ENCODE measurements at regions not wholly inside any gene's neighbourhood (a gene's known extent, or its start where the extent isn't known, plus 50 kb on each side); places are given as distances from the start of the nearest gene placed in this dataset.

DNA sequence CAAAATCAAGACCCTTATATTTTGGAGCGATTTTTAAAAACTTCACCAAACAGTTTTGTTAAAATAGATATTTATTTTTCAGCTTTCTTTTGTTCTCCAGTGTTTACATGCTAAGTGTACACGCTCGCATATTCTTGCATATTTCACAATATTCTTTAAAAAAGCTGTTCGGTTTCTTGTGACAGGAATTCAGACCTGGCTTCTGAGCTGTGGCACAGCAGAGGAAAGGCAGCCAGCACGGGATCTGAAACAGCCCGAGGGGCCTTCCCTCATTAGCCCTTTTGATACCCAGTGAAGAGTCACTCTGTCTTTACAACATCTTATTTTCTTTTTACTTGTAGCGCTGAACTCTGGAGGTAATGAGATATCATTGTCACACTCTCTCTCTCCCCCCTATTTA, 234.0 kb downstream of the B3GLCT start:
- Mint-ChIP-seq H3K4me1 (no peaks in the 10 kb centered on the region), H3K27me3 (peaks cover 8% of the 10 kb centered on the region), H3K9me3 (no peaks in the 10 kb centered on the region), H3K4me3 (no peak overlapping the region), H3K27ac (no peak overlapping the region)
- DNase-seq = no peak
- ATAC-seq = no peak

DNA sequence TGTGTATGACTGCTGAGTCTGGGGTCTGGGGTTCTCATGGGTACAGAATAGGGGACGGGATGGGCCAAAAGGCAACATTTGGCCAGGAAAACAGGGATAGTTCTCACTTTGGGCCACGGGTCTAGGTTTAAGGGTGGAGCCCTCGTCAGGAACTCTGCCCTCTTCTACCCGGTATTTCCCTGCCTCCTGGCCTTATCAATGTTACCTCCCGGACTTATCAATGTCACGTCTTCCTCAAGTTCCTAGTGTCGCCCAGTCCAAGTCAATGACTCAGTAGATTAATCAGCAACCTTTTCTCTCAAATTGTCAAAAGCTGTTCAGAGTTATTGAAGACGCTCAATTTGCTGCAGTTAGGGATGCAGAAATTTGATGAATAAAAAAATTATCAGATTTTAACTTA, 234.8 kb downstream of the B3GLCT start:
- no peaks in the 10 kb centered on the region for H3K4me1 Mint-ChIP-seq
- H3K9me3 Mint-ChIP-seq = no peaks in the 10 kb centered on the region
- no peak for DNase-seq
- H3K4me3 Mint-ChIP-seq = no peak overlapping the region
- no peak for ATAC-seq
- H3K27ac Mint-ChIP-seq = no peak overlapping the region
- H3K27me3 Mint-ChIP-seq = peaks cover 8% of the 10 kb centered on the region

DNA sequence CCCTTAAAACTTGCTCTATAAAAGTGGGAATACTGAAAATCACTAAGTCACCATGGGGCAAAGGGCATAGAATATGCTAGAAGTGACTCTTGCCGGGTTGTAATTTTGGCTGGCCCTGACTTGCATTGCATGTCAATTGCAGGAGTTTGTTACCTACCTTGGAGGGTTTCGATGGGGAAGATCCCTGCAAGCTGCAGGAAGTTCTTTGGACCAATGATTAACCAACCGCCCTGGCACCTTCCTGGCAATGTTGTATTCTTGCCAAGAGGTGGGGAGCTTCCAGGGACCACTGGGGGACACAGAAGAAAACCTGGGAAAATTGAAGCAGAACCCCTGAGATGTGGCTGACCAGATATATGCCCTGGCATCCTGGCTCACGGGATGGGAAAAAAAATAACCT, 235.8 kb downstream of the B3GLCT start:
- DNase-seq = no peak
- Mint-ChIP-seq H3K27ac (no peak overlapping the region), H3K4me3 (no peak overlapping the region), H3K9me3 (no peaks in the 10 kb centered on the region), H3K4me1 (no peaks in the 10 kb centered on the region), H3K27me3 (peaks cover 9% of the 10 kb centered on the region)
- no peak for ATAC-seq

DNA sequence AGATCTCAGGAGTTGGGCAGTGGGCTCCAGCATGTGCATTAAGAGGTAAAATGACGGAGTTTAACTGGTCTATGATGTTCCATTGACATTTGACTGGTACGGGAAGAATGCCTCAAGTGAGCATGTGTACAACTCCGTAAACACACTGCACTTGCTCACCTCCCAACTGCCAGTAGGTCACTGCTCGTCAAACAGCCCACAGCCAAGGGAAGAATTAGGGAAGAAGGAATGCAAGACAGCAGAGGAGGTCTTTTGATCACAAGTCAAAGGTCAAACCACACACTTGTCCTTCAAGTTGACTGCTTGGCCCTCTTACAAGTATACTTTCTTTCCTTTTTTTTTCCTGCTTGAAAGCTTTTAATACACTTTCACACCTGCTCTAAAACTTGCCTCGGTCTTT, 236.7 kb downstream of the B3GLCT start:
- no peak overlapping the region for H3K4me3 Mint-ChIP-seq
- DNase-seq = no peak
- H3K9me3 Mint-ChIP-seq = no peaks in the 10 kb centered on the region
- no peak for ATAC-seq
- peaks cover 18% of the 10 kb centered on the region for H3K27me3 Mint-ChIP-seq
- no peak overlapping the region for H3K27ac Mint-ChIP-seq
- H3K4me1 Mint-ChIP-seq = no peaks in the 10 kb centered on the region

DNA sequence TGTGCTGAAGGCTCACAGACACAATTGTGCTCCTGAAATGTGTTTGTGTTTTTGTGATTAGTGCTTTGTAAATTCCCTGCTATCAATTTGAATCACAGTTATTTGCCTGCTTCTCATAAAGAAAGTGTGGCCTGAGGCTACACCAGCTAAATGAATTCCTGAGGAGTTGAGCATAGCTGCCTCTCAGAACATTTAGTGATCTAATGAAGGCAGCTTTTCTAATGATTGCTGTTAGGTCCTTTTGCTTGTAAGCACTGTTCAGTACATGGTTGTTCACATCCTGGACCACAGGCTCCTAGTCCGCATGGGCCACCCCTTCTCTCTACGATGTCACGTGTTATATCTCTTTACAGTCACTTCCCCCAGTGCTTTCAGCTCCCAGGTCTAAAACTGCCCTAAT, 238.2 kb downstream of the B3GLCT start:
- H3K27ac Mint-ChIP-seq = no peak overlapping the region
- no peak for DNase-seq
- H3K4me1 Mint-ChIP-seq = no peaks in the 10 kb centered on the region
- H3K4me3 Mint-ChIP-seq = no peak overlapping the region
- no peaks in the 10 kb centered on the region for H3K9me3 Mint-ChIP-seq
- H3K27me3 Mint-ChIP-seq = peaks cover 25% of the 10 kb centered on the region
- no peak for ATAC-seq

DNA sequence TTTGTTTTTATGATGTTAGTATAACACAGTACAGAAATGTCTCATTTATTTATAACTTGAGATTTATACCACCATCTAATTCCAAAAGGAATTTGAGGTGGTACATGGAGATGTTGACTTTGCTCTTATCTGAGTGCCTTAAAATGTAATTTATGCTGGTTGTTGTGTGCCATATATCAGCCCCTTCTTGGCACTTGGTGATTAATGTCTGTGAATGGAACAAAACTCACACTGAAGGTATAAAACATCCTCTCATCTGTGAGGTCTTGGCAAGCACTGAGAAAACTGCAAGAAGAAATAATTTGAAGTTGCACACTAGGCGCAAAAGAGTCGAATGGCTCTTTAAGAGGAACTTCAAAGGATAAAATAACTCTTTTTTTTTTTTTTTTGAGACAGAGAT, 240.4 kb downstream of the B3GLCT start:
- Mint-ChIP-seq H3K4me3 (no peak overlapping the region), H3K27ac (no peak overlapping the region), H3K27me3 (peaks cover 34% of the 10 kb centered on the region), H3K4me1 (no peaks in the 10 kb centered on the region), H3K9me3 (no peaks in the 10 kb centered on the region)
- ATAC-seq (no peak), DNase-seq (no peak)

DNA sequence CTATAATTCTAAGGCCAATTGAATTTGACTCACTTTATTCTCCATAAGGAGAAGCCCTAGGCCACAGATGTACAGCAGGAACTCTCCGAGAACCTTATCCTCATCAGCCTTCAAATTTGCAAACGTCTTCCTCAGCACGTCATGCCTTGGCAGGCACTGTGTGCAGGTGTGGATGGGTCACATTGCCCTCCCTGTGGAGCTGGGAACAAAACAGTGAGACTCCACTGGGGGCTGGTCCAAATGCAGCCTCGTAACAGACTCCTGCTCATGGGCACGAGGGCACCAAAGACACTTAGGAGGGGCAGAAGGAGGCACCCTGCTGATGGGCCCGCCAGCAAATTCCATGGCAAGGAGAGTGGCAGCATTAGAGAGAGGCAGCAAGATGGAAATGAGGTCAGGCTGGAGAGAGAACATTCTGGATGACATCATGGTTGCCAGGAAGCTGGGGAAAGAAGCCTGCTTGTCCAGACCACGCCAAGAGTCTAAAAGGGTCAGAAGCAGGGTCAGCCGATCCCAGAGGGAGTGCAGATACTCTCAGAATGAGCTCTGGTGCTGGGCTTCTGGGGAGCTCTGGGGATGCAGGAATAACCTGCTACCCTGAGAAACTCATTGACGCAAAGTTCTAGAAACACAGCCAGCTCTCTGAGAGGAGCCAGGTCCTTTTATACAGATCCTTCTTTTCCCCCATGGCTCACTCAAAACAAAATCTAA, 242.2 kb downstream of the B3GLCT start:
- Mint-ChIP-seq H3K9me3 (no peaks in the 10 kb centered on the region), H3K4me3 (no peak overlapping the region), H3K27ac (peak overlapping the region in 1 of 2 donors; percentile 74), H3K4me1 (no peaks in the 10 kb centered on the region), H3K27me3 (peaks cover 31% of the 10 kb centered on the region)
- ATAC-seq (no peak), DNase-seq (no peak)

DNA sequence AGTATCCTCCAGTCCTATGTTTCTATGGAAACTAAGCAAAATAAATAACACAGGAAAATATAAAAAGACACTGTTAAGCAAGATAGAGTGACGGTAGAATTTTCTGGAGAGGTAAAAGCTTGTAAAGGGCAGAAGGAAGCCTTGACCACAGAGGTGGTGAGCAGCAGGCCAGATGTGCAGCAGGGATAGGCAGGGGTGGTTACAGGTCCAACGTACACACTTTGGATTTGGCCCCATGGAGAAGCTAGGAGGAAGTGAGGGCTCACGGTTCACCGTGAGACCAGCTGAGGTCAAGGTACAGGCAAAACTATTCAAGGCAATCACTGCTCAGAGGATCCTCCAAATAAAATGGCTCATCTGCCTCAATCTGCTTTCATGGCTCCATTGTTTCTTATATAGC, 242.8 kb downstream of the B3GLCT start:
- no peak for DNase-seq
- H3K27ac Mint-ChIP-seq = no peak overlapping the region
- peaks cover 26% of the 10 kb centered on the region for H3K27me3 Mint-ChIP-seq
- no peaks in the 10 kb centered on the region for H3K4me1 Mint-ChIP-seq
- no peak overlapping the region for H3K4me3 Mint-ChIP-seq
- no peaks in the 10 kb centered on the region for H3K9me3 Mint-ChIP-seq
- no peak for ATAC-seq

DNA sequence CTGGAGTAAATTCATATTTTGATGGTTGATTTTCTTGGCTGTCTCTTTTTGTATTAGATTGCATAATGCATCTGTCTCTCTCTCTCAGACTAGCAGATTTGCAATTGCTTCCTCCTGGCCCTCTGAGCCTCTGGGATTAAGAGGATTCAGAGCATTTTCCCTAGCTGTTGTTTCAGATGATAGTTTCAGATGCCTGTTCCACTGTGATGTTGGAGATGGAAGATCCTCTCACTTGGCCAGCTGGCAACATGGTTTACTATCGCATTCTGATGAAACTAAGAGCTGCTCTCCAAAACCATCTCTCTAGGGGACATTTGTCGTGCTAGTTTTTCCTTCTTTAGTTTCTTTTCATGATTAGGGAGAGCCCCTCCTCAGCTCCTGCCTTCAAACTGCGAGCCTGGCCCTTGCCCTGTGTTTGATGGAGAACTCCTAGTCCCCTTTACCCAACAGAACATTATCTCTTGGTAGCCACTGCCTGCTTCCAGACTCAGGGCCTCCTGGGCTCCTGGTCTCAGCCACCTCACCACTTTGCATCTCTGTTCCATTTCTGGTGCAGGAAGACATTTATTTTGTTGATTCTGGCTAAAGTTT, 244.6 kb downstream of the B3GLCT start:
- Mint-ChIP-seq H3K27ac (no peak overlapping the region), H3K27me3 (peaks cover 26% of the 10 kb centered on the region), H3K4me1 (no peaks in the 10 kb centered on the region), H3K9me3 (no peaks in the 10 kb centered on the region), H3K4me3 (no peak overlapping the region)
- ATAC-seq (no peak), DNase-seq (no peak)

DNA sequence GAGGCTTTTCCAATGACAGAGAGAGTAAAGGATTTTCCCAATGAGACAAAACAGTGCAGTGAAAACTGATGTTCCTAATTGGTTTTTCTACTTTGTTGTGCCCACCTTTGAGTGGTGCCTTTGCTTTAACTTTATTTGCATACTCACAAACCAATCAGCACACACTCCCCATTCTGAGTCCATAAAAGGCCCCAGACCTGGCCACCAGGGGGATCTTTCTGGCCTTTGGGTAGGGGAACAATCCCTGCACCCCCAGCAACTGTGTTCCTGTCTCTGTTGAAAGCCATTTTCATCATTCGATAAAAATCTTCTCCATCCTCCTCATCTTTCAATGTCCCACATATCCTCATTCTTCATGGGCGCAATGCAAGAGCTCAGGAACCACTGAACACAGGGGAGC, 252.8 kb downstream of the B3GLCT start:
- no peak overlapping the region for H3K4me3 Mint-ChIP-seq
- H3K4me1 Mint-ChIP-seq = no peaks in the 10 kb centered on the region
- no peak overlapping the region for H3K27ac Mint-ChIP-seq
- DNase-seq (no peak), ATAC-seq (no peak)
- H3K9me3 Mint-ChIP-seq = no peaks in the 10 kb centered on the region
- peaks cover 6% of the 10 kb centered on the region for H3K27me3 Mint-ChIP-seq

DNA sequence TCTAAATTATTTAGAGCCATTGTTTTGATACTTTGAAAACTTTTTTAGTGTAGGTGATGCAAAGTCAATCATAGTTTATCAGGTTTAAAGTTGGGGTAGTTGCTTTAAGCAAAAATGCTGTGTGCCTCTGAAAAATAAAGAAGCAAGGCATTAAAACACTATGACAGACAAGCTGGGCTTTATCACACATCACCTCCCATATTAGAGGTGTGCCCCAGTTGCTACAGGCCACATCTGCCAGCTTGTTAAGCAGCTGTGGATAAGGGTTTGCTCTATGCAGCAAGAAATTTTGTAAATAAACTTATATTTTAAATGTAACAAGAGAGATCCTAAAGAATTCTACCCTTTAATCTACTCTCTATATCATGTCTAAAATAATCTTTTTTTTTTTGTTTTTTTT, 255.8 kb downstream of the B3GLCT start:
- Mint-ChIP-seq H3K27ac (no peak overlapping the region), H3K4me3 (no peak overlapping the region), H3K9me3 (no peaks in the 10 kb centered on the region), H3K4me1 (no peaks in the 10 kb centered on the region), H3K27me3 (peaks cover 6% of the 10 kb centered on the region)
- DNase-seq (no peak), ATAC-seq (no peak)

DNA sequence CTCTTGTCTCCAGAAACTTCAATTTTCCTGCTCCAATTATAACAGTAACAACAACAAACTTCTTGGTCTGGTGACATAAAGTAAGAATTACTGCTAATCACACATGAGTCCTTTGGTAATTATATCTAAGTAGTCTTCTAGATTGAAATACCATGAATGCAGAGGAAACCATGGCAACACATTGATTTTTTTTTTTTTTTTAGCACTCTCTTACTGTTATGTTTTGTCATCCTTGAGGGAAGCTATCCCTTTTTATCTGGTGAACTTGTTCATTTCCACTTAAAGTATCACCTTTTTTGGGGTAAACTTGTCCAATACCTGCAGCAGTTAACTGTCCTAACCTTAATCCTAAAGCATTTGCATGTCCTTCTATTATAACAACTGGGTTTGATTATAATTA, 256.3 kb downstream of the B3GLCT start:
- no peaks in the 10 kb centered on the region for H3K4me1 Mint-ChIP-seq
- peaks cover 6% of the 10 kb centered on the region for H3K27me3 Mint-ChIP-seq
- no peak overlapping the region for H3K4me3 Mint-ChIP-seq
- ATAC-seq (no peak), DNase-seq (no peak)
- H3K9me3 Mint-ChIP-seq = no peaks in the 10 kb centered on the region
- no peak overlapping the region for H3K27ac Mint-ChIP-seq

DNA sequence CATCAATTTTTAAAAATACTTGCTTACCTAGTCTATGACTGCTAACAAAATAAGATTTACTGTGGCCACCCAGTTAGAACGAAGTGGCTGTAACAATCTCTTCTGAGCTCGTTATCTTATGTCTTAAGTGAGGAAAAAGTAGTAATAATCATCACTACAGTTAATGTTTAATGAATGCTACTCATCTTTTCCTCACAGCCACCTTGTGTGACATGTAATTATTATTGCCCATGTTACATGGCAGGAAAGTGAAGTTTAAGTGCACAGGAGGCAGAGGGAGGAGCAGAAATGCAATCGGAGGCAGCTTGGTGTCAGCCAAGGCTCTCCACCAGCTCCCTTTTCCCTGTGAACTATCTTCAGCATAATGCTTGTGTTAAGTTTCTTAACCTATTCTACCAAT, 260.3 kb downstream of the B3GLCT start:
- H3K4me3 Mint-ChIP-seq = no peak overlapping the region
- no peak overlapping the region for H3K27ac Mint-ChIP-seq
- no peaks in the 10 kb centered on the region for H3K4me1 Mint-ChIP-seq
- ATAC-seq (no peak), DNase-seq (no peak)
- H3K27me3 Mint-ChIP-seq = no peaks in the 10 kb centered on the region
- no peaks in the 10 kb centered on the region for H3K9me3 Mint-ChIP-seq

DNA sequence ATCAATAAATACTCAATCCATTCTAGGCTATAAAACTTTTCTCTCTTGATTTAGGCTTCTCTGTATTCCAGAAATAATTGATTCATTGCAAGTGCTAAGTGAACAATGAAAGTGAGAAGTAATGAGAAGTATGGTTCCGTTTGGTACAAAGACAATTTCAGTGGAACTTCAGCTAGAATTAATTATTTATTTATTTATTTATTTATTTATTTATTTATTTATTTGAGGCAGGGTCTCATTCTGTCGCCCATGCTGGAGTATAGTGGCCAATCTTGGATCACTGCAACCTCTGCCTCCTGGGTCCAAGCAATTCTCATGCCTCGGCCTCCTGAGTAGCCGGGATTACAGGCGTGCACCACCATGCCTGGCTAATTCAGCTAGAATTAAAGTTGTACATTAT, 262.1 kb downstream of the B3GLCT start:
- Mint-ChIP-seq H3K27me3 (no peaks in the 10 kb centered on the region), H3K9me3 (no peaks in the 10 kb centered on the region), H3K4me3 (no peak overlapping the region), H3K4me1 (no peaks in the 10 kb centered on the region), H3K27ac (no peak overlapping the region)
- DNase-seq = no peak
- ATAC-seq = no peak

DNA sequence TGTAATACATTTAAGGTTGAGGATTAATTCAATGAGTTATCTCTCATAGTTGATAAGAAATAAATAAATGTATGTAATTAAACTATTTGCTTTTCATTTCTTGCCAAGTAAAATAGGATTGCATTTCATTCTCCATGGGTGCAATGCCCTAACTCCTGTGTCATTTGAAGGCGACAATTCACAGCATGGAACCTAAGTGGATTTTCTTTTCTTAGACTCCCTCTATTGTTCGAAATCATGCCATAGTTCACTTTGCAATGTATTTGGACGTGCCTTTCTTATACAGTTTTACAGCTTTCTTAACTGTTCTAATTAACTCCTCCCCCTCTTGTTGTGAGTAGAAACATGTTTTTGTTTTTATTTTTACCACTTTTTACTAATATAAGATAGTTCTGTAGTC, 263.0 kb downstream of the B3GLCT start:
- Mint-ChIP-seq H3K27ac (peak overlapping the region in 1 of 2 donors; percentile 43), H3K9me3 (no peaks in the 10 kb centered on the region), H3K27me3 (no peaks in the 10 kb centered on the region), H3K4me1 (no peaks in the 10 kb centered on the region), H3K4me3 (no peak overlapping the region)
- DNase-seq (no peak), ATAC-seq (no peak)

DNA sequence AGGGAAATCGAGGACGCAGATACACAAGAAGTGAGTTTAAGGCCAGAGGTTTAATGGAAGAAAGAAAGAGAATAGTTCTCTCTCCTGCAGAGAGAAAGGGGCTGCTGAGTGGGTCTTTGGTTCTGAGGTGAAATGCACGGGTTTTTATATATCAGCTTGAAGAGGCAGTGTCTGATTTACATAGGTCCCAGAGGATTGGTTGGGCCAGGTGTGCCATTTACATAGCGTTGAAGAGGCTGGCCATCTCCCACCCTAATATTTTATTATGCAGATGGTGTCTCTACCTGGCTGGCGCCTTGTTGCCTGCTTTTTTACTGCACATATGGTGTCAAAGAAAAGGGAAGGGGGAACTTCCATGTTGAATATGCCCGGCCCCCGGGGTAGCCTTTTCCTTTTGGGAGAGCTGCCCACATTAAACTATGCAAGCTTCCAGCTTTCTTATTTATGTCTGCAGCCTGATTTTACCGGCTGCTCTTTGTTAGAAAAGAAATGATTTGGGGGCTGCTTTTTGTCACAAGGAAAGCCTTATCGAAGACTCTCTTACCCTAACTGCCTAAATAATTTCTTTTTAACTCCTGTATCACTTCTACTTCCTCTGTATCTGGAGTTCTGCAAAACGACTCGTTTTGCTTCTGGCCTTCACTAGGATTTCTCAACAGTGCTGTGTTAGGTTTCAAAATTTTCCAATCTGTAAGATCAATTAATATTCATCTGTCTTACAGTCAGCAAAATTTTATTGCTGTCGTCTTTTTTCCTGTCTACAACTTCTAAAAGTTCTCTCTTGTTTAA, 268.5 kb downstream of the B3GLCT start:
- ATAC-seq = no peak
- Mint-ChIP-seq H3K27me3 (no peaks in the 10 kb centered on the region), H3K4me1 (no peaks in the 10 kb centered on the region), H3K4me3 (no peak overlapping the region), H3K9me3 (no peaks in the 10 kb centered on the region), H3K27ac (no peak overlapping the region)
- DNase-seq = no peak
